Superior temporal gyrus (tissue), 1 donor: ENCODE measurements at regions not wholly inside any gene's neighbourhood (a gene's known extent, or its start where the extent isn't known, plus 50 kb on each side); places are given as distances from the start of the nearest gene placed in this dataset.

Experiments used
- DNase-seq: peaks from one replicate; pipeline ENCODE4 v3.0.0-alpha.2; 2016; ENCODE audit errors: extremely low spot score

DNA sequence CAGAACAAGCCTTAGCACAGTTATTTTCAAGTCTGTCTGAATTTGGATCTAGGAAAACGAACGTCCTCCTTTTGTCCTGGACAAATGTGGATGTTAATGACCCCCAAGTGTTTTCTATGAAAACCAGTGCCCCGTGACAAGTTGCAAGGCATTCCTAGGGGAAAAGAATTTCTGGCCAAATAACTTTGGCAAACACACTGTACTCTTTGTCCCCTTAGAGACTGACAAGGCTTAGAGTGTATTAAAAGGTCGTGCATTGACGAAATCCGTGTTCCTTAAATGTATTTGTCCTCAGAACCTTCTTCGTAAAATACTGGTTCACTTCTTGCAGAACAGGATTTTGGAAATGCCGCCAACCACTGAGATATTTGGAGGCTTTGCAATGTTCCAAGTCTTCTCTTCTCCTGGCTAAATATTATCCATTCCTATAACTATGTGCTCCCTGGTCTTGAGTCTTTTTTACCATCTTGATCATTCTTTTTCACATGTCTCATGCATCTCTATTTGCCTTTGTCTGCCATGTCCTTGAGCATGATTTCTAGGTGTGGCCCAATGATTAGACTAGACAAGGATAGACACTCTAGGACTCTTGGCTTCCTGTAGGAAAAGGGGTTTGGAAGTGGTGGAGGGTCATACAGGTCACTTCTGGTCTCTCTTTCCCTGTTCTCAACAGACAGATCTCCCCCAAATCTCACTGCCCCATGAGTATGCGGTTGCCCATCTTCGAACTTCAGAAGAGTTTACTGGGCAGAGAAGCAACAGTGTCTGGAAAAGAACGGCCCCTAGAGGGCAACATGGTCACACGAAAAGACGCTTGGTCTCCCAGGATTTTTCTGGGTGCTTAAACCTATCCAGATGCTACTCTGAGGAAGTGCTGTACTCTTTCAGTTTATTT, 117.5 kb downstream of the EDEM1 start:
- DNase-seq: peak; percentile 88

DNA sequence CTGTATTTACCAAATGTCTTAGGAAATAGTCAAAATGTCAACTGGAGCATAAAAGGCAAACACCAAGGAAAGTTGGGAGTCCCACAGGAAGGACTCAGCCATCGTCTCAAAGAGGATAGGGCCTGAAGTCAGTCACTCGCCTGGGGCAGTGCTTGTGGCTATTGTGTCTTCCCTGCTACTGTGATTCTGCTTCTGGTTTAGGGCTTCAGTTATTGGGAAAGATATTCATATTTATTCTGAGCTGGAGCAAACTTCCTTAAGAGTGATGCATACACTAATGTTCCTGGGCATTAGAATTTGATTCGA, 118.1 kb downstream of the EDEM1 start:
- no peak for DNase-seq

DNA sequence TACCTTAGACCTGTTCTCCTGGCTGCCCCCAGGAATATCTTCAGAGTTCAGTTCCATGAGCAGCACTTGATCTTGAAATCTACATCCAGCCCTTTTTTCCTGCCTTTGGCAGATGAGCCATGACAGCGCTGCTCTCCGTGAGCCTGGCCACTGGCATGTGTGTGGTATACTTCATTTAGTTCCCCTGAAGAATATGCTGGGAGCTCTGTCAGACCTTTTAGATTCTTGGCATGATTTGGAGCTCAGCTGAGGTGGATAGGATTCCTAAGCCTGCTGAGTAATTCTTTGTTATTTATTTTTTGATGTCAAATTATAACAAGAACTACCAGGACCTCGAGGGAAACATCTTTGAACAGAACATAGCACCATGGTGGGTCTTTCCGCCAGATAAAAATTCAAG, 121.7 kb downstream of the EDEM1 start:
- DNase-seq: no peak

DNA sequence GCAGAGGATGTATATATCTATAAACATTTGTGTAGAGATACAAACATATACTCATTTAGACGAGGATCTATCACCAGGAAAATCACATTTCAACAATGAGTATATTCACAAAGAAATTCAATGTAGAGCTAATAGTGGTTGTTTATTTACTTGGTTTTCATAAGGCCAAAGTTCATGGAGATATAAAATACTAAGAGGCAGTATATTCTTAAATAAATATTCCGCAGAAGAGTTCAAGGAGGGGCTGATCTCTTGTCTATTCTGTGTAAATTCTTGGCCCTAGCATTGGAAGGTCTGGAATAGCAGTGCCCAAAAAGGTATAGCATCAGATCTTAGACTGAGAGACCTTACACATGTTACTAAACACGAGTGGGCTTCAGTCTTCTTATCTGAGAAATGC, 122.1 kb downstream of the EDEM1 start:
- no peak for DNase-seq

DNA sequence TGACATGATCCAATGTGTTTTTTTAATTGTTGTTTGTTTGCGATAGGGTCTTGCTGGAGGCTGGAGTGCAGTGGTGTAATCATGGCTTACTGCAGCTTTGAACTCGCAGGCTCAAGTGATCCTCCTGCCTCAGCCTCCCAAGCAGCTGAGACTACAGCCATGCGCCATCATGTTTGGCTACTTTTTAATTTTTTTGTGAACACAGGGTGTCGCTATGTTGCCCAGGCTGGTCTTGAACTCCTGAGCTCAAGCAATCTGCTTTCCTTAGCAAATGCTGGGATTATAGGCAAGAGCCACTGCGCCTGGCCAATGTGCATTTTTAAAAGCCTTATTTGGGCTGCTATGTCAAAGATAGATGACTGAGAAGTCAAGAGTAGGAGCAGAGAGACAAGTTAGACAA, 123.0 kb downstream of the EDEM1 start:
- DNase-seq: no peak

DNA sequence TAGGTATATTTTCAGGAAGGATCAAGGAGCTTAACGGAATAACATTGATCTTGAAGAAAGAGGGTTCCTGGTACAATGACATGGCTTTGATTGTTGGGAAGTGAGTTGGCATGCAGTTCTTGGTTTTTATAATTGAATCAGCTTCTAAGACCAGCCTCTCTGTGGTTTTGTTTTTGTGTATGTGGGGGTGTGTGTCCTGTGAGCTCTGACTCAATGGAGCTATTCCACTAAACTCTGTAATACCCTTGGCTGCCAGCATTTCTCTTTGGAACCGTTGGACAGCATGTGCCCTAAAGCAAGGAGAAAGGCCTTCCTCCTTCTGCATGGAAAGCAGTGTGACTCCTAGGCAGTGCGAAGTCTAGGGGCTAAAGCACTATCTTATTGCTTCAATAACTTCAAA, 124.8 kb downstream of the EDEM1 start:
- DNase-seq: no peak

DNA sequence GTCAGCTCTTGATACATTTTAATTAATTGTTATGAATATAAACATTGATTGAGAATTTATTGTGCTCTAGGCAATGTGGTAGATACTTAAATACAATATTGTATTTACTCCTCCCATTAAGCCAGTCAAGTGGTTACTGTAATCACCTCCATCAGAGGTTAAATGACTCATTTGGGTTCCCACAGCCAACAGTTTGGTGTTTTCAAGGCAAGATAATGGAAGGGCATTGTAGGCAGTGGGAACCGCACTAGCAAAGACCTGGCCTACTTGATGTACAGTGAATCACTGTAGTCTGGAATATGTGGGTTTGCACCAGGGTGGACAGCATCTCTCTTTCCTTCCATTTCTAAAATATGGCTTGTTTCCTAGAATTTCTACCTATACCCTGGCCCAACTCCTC, 127.4 kb downstream of the EDEM1 start:
- DNase-seq: no peak

DNA sequence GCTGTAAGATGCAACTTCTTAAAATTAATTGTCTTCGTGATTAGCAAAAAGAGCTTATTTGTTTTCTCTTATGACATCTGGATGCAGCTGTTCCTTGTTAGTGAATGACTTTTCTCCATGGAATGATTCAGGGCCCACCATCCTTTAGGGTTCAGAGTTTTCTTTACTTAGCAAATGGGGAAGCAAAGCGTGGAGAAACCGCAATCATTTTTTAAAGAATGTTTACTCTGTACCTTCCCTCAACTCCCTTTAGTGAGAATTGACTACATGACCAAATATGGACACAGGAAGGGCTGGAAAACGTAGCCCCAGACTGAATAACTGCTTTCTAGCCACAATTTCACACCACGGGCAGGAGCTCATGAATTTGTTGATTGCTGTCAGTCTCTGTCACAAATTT, 130.1 kb downstream of the EDEM1 start:
- DNase-seq: no peak

DNA sequence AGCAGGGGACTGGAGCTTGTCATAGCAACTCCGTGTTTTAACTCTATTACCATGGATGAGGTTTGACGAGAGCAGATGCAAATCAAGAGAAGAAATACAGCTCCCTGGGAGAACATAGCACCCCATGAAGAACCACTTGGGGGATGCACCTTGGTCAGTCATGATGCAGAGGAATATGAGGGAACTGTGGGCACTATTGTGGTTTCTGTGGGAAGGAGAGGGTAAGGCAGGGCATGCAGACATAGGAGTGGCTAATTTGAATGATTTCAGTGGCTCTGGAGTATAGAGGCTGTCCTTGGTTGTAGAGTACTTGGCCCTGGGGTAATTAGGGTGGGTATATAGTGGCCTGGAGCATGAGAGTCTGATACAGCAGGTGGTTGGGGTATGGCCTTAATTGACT, 131.9 kb downstream of the EDEM1 start:
- no peak for DNase-seq

DNA sequence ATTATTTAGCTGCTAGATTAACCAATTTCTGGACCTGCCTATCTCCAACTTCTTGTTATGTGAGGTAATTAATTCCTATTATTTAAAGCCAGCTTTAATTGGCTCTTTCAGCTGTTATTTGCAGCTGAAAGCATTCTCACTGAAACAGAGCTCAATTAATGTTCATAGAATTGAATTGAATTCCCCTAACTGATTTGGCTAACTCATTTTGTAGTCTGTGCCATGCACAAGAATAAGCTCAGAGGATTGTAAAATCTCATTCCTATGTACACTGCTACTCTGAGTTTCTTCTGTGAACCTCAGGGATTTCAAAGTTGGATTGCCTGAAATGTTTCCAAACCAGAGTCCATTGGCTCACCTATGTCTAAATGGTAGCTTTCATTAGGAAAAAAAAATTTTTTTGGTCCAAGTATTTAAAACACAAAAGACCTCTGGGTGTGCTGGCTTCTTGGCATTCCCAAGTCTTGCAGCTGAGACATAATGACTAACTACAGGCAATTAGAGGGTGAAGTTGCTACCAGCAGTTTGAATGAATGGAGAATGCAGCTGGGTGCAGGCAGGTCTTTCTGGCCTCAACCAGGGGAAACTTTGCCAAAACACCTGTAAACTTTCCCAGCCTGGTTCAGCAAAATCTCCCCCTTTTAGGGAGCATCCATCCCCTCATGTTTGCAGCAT, 134.3 kb downstream of the EDEM1 start:
- no peak for DNase-seq

DNA sequence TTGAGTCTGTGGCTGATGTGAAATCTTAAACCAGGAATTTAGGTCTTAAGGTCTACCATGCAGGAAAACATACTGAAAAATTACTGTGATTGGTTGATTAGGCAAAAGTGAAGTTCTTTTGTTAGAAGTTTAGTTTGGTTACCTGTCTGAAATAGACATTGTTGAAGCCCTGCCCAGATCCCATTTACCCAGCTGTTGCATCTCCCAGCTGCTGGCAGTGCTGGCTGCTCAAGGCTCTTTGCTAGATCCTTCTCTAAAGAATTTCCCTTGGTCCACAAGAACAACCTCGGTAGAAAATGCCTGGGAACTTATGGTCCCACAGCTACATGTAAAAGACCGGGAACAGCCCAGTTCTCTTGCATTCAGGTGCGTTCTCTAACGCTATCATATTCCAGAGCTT, 137.3 kb downstream of the EDEM1 start:
- no peak for DNase-seq

DNA sequence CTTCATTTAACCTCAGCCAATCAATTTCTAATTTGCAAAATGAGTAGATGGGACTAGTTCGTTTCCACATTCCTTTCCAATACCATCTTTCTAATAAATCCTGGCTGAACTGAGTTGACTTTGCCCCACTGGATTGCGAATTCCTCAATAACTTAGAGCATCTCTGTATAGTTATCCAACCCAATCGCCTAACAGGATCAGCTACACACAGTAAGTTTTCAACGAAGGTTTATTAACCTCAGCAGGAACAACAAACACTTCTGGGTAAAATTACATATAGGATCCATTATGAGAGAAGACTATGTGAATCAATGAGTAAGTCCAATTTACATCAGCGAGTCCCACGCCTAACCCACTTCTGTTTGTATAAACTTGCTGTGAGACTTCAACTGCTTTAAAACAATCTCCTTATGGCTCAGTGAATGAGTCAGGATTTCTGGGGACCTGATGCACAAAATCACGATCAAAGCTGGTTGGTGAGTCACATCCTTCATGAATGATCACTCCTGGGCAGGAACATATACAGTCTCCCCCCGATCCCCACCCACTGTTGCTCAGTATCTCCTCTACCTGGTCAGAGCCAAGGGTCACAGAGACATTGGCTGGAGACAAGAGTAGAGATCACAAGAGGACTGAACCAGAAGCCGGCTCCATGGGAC, 142.8 kb downstream of the EDEM1 start:
- peak; percentile 23 for DNase-seq

DNA sequence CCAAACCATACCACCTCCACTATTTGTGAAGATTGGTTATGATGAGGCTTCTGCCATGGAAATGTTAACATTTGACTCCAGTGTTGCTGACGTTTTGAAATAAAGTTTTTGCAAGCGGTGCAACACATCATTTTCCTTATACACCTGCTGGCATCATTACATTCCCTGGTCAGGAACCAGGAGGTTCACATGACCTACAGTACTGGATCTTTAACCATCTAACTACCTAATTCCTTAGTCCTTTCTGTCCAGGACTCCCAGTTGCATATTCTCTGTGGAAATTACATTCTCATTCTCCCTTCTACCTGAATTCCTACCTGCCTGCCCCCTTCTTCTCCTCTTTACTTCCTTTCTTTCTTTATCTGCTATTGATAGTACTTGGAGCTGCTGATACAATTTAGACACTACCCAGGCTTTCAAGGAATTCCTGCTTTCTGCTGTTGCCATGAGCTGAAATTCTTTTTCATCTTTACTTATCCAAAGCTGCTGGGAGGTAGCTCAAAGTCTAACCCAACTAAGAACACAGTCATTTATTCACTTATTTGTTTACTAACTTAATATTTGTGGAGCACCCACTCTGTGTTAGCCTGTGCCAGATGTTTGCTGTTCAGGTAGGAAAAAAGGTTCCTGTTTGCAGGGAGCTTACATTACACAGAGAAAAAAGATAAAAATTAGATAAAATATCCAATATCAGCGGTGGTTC, 144.2 kb downstream of the EDEM1 start:
- DNase-seq: no peak

DNA sequence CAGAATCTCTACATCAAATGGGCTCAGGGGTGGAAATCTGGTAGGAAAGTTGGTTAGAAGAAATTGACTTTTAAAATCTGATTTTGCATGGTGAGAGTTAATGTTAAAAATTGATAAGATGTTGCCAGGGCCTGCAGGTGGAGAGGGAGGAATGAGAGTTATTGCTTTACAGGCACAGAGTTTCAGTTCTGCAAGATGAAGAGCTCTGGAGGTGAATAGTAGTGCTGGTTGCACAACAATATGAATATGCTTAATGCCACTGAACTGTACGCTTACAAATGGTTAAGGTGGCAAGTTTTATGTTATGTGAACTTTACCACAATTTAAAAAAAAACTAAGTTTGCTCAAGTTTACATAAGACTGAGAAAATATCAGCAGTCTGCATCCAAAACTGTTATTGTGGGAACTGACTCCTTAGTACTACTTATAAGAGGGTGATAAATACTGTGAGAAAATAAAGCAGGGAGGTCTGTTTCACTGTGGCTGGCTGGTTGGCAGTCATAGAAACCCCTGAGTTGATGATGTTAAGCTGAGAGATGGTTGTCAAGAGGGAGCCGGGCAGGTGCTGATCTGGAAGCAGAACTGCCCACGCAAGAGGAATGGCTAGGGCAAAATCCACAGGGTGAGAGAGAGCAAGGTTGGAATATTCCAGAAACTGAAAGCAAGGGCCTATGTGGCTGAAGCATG, 144.9 kb downstream of the EDEM1 start:
- no peak for DNase-seq

DNA sequence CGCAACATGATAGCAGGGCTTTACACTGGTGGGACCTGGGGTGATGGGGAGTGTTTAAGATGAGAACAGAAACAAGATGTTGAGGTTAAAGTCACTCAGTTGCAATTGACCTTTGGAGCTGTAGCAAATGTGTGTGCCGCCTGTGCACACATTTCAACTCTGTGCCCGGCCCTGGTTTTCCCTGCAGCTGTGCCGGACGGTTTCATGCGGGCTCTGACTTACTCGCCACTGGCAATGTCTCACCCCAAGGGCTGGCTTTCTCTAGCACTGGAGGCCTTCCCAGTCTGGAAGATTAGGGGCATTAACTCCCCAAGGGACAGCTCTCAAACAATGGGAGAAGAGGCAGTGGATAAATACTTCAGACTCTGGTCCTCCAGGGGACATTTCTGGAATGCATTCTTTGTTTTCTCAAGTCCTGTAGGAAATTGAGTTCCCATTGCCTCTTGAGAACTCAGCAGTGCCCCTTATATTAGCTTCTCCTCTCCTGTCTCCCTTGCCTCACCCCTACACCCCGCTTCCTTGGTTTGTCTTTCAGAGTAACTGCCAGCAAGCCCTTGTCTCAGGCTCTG, 152.5 kb downstream of the EDEM1 start:
- DNase-seq: no peak

DNA sequence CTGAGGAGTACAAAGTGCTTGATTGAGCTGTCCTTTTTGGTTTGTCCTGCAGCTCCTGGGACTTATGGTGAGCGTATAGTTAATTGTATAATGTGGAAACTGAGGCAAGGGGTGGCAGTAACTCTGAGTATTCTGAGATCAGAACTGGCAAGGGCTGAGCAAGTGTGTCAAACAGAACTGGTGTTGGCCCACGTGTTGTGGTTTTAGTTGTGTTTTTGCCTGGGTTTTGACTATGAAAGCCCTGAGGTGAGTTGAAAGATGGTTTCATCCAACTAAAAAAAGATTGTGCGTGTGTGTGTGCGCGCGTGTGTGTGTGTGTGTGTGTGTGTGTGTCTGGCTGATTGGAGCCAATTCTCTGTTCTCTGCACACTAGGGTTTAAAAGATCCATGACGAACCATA, 154.1 kb downstream of the EDEM1 start:
- no peak for DNase-seq

DNA sequence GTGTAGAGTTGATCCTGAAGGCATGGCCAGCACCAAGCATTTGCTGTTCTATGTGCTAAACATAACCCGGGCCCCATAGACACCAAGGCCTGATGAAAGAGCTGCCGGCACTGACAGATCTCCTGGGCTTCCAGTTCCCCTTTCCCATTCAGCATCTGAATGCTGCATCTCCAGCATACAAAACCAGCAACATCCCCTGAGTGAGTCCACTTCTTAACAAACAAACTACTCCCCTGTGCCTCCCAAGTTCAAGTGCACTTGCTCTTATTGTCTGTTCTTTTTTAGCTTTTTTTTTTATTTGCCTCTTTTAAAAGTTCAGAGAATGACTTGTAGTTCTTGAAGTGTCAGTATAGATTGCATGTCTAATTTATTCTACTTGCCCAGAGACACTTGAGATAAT, 156.0 kb downstream of the EDEM1 start:
- DNase-seq: no peak

DNA sequence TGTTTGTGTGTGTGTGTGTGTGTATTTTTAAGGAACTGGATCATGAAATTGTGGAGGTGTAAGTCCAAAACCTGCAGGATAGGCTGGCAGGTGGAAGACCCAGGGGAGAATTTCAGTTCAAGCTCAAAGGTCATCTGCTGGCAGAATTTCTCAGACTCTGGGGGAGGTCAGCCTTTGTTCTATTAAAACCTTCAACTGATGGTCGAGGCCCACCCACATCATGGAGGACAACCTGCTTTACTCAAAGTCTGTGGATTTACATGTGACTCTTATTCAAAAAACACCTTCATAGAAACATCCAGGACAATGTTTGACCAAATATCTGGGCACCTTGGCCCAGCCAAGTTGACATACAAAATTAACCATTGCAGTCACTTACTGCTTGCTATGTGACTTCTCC, 157.2 kb downstream of the EDEM1 start:
- no peak for DNase-seq

DNA sequence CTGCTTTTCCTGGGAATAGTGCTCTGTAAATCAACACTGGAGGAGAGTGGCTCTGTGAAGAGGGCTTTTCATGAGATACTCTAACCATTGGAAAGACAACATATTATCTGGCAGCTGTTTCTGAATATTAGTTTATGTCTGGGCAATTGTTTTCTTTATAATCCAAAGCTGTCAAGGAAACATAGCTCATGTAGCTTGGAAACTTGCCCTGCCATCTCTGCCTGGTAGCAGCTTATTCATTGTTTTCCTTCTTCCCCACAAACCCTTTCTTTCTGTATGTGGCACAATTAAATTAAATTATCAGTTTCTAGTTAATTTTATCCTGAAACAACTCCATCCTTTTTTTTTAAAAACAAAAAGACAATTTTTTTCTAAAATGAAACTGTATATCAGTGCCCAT, 160.0 kb downstream of the EDEM1 start:
- DNase-seq: no peak

DNA sequence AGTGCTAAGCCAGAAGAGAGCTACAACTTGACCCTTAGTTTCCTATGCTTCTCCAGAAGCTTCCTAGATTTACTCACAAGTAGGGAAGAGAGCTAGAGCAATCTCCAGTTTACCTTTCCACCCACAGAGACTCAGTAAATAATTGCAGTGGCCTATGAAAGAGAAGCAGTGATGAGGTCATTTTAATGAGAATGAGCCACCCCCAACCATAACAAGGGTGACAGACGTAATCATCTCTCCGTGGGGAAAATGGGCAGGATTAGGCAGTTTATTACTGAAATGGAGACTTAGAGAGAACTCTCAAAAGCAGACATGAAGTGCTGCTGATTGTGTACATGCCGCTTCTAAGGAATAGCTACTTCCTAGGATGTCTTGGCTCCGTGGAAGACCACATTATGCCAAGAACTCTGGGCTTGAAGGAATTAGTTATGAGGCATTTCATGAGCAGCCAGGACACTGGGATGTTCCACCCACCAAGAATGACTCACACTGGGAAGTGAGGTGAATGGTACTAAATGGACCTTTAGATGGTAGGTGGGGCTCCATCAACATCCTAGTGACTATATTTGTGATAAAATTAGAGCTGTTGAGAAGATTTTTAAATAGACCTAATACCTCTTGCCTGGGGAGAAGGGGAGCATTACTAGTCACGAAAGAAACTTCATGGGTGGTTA, 160.9 kb downstream of the EDEM1 start:
- no peak for DNase-seq

DNA sequence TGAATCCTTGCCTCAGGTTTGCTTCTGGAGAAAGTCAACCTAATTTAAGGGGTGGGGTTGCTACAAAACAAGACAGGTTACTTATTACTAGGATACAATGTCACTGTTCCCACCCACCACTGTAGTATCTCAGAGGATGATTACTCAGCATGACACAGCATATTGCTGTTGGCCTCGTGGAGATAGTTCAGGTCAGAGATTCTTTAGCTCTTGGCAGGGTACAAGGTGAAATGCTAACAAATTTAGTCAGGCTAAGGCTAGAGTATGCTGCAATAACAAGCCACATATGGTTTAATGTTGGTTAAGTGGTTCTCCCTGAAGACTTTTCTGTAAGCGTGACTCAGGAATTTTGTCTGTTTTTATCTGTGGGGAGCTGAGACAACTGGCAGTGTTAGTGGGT, 161.8 kb downstream of the EDEM1 start:
- no peak for DNase-seq
